Stimulated activated CD8-positive, alpha-beta memory T cell treated with anti-CD3 and anti-CD28 coated beads, Interleukin-12 subunit alpha, Interleukin-12 subunit beta, amount 100 ng/mL, for 24 hours (primary cell): ENCODE measurements at regions not wholly inside any gene's neighbourhood (a gene's known extent, or its start where the extent isn't known, plus 50 kb on each side); places are given as distances from the start of the nearest gene placed in this dataset.

Experiments
- DNase-seq: peaks from one replicate; pipeline ENCODE4 v3.0.0-alpha.2; 2020; ENCODE audit errors: extremely low read depth

DNA sequence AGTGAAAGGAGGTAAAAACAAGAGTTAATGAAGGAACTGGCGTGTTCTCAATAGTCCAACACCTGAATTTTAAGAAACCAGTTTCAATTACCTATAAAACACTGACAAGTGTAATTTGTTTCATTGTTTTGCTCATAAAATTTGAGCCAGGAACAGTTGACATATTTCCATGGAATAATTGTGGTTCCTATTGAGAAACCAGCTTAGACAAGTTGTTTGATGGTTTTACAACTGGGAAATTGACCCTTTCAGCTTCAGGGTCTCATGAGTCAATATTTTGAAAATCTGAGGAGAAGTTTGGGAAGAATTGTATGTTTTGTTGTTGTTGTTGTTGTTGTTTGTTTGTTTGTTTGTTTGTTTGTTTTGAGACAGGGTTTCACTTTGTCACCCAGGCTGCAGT, 69.1 kb upstream of the GADD45A start:
- no peak for DNase-seq

GRCh38 chr1:67616394-67616985, 68.5 kb upstream of the GADD45A start:
- no peak for DNase-seq

GRCh38 chr1:67618285-67619018, 66.5 kb upstream of the GADD45A start:
- DNase-seq, result no peak

- no peak for DNase-seq
Measured at GRCh38 chr1:67619080-67619479, 65.9 kb upstream of the GADD45A start.

DNA sequence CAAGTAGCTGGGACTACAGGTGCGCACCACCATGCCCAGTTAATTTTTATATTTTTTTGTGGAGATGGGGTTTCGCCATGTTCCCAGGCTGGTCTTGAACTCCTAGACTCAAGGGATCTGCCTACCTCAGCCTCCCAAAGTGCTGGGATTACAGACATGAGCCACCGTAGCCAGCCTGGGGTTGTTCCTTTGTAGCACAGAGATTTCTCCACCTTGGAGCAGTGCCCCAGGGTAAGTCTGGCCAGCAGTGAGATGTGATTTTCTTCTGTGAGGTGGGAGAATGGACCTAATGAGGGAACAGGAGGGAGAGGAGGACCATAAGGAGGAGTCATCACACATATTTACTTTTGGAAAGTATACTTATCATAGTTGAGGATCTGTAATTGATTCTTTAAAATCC, 61.1 kb upstream of the GADD45A start:
- no peak for DNase-seq

DNA sequence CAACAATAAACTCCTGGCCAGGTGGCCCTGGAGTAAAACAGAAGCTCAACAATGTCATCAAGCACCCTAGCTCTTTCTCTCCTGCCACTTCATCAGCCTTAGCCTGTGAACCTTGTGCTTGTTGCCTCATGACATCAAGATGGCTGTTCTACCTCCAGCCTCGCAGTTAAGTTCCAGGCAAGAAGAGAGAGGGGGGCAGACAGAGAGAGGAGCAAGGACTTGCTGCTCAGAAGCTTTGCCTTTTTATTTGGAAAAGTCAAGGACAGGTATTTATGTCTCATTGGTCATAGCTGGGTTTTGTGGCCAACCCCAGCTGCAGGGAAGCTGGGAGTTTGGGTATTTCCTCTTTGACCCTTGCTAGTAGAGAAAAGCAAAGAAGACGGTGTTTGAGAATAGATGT, 60.3 kb upstream of the GADD45A start:
- DNase-seq, result no peak

GRCh38 chr1:67626090-67626860, 58.7 kb upstream of the GADD45A start:
- no peak for DNase-seq

- no peak for DNase-seq
Measured at GRCh38 chr1:67626861-67627235, 58.2 kb upstream of the GADD45A start.

DNA sequence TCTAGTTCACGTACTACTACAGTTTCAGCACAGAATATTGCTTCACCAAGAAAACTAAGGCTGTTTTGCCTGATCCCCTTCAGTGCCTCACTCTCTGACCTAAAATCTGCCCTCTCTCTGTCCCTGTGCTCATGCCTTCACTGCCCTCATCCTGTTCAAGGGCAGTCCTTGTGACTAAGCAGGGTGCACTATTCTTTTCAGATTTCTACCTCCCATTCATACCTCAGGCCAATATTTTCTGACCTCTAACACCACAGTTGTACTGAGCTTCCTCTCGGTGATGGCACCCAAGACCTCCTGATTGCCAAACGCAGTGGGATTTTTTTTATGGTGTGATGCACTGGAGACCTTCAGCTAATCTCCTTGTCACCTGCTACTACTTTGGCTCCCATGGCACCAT, 57.7 kb upstream of the GADD45A start:
- no peak for DNase-seq

- DNase-seq, result no peak
Measured at GRCh38 chr1:67627906-67628305, 57.1 kb upstream of the GADD45A start.

DNA sequence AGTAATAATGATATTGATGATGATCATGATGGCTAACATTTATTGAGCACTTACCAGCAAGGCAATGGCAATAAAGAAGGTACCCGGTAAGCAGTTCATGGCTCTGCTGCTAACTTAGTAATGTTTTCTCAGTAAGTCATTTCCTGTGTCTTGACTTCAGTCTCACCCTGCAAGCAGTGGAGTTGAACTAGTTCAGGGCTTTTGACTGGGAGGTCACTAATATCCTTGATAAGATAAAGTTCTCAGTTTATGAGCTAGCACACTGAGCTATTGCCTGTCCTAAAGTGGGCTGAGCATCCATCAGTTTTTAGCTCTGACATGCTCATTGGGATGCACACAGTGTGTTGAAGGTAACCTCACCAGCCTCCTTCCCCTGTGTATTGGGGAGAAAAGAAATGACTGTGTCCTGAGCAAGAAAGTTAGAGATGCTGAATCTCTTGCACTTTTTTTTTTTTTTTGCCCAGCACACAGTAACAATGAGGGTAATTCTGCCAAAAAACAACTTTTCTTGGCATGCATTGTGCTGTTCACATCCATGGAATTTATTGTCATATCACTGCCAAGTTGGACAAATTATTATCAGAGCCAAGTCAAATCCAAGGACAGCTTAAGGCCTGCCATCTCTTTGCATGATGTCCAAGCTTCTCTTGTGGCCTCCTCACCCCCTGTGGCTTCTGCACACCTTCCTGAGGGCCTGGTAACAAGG, 55.5 kb upstream of the GADD45A start:
- DNase-seq, result no peak

GRCh38 chr1:67630438-67631045, 54.5 kb upstream of the GADD45A start:
- DNase-seq, result no peak

- no peak for DNase-seq
Measured at GRCh38 chr1:67632356-67632755, 52.6 kb upstream of the GADD45A start.

DNA sequence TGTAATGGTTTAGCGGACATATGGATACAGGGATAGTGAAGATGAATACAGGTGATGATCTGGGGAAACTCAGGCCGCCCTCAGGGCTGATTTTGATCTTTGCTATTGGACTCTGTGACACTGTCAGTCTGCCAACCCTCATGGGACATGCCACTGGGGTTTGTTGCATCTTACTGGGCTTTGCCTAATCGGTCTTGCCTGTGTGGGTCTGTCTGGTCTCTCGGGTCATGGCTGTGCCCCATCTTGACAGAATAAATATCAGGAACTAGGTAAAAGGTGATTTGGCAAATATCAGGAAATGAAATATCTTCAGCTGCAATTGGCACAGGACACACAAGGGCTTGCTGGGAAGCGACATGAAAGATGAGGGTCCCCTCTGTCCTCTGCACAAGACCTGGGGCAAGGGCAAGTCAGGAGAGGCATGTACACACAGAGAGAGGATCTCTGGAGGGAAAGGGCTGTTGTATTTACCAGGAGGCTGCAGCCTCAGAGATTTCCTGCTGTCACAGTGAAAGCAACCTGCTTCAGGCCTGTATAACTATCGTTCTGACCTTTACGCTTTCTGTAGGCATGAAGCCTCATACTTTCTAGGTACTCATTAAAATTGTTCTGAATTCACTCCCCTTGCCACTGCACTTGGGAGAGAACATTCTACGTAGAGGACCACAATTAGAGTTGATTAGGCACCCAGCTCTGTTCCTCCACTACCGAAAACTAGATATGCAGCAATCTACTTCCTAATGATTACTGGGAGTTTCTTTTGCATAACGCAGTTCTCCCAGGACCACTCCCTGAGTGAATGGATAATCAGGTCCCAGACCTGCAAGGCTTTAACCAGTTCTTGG, 52.0 kb upstream of the GADD45A start:
- DNase-seq, result no peak

DNA sequence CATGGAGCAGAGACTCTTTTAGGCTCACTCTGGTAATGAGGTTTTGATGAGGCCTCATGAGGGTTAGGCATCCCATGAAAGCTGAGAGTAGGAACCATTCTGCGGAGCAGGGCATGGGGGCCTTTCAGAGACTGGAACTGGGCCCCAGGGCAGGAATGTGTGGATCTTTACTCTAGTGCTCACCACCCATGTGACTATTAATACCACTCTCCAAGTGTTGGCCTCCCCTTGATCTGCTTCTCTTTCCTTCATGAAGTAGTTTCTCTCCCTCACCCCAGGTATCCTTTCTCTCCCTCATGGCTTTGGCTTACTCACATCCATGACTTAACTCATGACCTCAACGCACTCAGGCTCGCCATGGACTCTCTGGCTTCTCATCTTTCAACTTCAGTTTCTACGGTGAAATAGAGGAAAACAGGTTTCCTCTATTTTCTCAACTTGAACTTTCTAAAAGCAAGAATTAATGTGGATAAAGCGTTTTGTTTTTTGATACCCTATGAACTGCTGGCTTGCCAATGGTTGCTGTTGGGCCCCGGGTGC, 50.5 kb upstream of the GADD45A start:
- no peak for DNase-seq

GRCh38 chr1:67635055-67635809, 49.8 kb upstream of the GADD45A start:
- no peak for DNase-seq
